ENCODE measurements at regions not wholly inside any gene's neighbourhood (a gene's known extent, or its start where the extent isn't known, plus 50 kb on each side); places are given as distances from the start of the nearest gene placed in this dataset.

DNA sequence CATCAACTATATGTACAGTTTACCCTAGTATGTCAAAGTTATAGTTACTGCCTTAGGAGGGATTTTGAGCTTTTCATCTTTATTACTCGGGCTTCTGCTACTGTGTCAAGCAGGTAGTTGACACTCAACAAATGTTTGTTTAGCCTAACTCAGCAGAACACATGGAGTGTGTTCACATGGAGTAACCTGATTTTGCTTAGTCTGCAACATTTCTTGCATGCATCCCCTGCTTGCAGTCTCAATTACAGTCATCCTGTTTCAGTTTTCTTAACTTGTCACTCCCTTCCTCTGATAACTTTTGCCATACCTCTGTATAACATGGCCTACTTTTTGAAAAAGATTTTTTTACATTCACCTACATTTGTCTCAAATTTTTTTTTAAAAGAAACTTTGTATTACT lies 135.5 kb downstream of the NMUR2 start:
- no peak for DNase-seq

DNA sequence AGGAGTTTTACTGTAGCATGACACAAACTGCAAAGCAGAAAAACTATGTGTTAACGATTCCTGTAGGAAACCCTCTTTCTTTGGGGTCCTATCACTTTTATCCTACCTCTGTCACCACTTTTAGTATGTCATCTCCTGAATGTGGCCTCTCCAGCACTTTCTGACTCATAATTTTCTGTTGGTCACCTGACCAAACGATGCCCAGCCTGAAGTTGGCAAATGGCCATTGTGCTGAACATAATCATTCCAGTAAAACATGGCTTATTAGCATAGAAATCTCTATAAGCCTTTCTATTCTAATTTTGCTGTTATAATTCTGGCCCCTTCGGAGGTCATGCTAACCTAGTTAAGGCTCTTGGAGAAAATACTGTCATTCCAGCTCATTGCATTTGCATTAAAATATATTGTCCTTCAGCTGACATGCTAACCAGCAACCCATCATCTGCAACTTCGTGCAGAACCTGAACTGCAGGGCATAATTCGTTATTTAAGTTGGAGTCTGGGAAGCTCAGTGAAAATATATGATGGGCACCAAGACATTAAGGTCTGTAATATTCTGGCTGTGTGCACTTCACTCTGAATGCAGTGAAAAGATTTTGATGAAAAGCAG lies 140.3 kb downstream of the NMUR2 start:
- DNase-seq, result no peak

DNA sequence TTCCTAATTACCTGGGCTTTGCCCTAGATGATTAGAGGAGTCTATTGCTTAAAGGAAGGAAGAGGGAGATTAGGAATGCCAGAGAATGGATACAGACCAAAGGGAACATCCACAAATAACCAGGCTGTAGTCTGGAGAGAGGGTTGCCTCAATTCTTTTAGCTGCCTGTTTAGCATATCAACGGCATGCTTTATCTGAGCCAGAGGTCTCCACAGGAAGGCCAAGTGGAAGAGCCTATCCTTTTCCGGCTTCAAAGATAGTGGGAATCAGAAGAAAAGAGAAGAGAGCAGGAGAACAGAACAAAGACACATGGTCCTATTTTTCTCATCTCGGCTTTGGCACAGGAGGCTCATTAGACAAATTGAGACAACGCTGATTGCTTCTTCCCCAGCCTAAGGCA lies 142.4 kb downstream of the NMUR2 start:
- DNase-seq, result no peak

DNA sequence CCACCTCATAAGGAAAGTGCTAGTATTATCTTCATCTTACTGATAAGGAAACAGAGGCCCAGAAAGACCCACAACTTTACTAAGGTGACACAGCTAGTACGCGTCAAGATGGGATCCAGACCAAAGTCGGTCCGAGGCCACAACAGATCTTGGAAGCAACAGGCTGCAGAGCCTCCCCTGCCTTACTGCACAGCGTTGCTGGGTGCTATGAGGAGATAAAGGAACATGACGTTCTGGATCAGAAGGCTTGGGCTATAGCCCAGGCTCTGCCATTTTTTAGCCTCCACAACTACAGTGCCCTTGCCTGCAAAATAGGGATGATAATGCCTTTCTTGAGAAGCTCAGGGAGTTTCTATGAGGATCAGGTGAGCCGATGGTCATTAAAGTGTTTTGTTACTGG lies 144.1 kb downstream of the NMUR2 start:
- no peak for DNase-seq

DNA sequence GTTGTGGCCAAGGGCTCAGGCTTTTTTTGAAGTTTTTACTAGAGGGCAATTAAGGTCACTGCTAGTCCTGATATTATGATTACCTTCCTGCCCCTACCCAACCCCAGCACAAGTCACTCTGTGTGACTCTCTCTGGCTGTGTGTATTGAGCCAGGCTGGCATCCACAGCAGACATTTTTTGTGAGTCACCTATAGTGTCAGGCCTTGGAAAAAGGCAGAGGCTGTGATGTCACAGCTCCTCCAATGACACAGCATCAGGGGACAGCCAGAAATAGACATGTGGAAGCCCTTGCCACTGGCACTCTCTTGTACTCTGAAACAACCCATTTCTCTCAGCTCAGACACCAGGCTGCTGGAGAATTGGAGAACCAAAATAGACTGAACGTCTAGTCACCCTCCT lies 145.4 kb downstream of the NMUR2 start:
- no peak for DNase-seq

DNA sequence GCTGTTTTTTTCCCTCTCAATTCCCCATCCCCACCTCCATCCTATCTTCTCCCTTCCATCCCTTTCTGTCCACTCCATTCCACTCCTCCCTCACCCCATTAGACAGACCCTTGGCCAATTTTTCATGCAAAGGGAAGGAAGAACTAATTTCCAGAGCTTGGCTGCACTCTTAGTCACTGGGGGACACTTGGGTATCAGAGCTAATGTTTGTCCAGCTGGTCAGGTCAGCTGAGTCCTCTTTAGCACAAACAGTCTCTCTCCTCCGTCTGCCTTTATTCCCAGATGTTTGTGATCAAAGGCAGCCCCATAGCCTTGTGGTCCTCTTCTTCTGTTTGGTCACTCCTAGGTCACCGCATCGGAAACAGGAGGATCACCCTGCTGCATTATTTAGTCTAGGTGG lies 148.5 kb downstream of the NMUR2 start:
- no peak for DNase-seq

DNA sequence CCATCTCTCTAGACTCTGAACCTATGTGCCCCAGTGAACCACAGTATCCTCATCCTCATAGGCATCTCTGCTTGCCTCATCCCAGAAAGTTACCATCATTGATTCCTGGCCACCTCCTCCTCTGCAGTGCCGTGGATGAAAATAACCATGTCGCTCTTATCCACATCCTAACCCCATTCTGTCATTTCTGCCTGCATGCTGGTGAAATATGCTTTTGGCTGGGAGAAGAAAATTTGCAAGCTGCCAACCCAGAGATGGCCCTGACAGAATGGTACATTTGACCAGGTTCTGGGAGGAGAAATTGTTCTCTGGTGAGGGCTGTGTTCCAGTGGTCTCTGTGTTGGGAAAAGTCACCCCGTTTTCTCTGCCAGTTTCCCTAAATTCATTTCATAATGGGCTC lies 149.7 kb downstream of the NMUR2 start:
- no peak for DNase-seq

DNA sequence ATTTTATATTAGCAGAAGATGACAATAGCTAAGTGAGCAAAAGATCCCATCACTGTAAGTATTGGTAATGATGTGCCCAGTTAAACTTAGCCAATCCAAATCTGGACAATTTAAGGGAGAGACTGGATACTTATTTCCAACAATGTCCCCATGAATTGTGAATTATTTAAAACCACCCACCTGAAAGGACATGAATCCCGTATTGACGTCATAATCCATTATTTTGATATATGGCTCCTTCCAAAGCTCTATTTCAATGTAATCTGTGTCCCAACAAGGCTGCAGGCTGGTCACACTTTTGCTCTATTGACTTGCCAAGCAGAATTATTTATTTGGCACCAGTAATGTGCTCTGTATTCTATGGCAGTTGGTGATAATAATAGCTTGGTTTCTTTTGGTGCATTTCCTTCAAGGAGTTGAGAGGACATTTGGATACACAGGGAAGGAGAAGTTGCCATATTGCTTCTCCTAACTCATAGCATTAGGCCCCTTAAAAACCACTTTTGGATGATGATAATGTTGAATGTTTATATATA lies 157.2 kb downstream of the NMUR2 start:
- DNase-seq, result no peak

DNA sequence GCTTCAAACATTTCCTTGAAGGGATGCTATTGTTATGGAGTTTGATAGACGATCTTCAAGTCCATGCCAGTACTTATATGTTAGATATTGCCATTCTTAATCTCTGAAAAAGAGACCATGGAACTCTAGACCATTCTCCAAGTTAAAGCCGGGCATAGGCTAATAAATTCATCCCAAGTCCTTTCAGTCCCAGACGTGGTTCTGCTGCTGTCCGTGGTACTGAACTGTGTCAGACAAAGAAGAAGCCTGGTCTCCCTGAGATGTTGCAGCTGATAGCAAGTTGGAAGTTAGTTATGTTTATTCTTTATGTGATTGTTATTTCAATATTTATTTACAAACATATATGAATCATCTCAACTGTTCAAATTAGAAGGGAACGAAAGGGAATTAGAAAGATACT lies 158.7 kb downstream of the NMUR2 start:
- no peak for DNase-seq

DNA sequence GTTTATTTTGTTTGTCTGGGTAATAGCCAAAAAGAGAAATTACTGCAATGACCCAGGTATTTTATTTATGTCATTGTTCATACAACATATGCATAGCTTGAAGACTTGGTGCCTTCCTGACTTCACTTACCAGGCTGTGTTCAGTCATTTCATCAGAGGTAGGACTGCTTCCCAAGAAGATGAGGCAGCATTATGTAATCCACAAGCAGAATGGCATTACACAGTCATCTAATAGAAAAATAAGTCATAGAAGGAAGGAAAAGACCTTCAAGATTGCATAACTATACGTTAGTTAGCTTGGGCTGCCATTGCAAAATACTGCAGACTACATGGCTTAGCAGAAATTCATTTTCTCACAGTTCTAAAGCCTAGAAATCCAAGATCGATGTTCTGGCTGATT lies 167.5 kb downstream of the NMUR2 start:
- DNase-seq, result no peak

DNA sequence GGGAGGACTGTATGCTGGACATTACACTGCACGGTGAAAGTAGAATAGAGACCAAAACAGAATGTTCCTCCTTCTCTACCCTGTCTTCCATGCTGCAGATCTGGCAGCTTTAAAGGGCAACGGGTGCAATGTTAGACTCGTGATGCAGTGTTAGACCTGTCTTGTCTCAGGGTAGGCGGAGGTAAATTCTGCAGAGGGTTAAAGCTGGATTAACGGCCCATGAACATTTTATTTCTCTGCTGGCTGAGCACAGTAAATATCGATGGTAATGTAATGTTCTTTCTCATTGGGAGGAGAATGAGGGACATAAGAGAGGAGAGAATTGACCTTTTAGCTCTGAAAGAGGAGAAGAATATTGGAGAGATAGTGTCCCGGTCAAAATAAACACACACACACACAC lies 178.9 kb downstream of the NMUR2 start:
- DNase-seq, result no peak

DNA sequence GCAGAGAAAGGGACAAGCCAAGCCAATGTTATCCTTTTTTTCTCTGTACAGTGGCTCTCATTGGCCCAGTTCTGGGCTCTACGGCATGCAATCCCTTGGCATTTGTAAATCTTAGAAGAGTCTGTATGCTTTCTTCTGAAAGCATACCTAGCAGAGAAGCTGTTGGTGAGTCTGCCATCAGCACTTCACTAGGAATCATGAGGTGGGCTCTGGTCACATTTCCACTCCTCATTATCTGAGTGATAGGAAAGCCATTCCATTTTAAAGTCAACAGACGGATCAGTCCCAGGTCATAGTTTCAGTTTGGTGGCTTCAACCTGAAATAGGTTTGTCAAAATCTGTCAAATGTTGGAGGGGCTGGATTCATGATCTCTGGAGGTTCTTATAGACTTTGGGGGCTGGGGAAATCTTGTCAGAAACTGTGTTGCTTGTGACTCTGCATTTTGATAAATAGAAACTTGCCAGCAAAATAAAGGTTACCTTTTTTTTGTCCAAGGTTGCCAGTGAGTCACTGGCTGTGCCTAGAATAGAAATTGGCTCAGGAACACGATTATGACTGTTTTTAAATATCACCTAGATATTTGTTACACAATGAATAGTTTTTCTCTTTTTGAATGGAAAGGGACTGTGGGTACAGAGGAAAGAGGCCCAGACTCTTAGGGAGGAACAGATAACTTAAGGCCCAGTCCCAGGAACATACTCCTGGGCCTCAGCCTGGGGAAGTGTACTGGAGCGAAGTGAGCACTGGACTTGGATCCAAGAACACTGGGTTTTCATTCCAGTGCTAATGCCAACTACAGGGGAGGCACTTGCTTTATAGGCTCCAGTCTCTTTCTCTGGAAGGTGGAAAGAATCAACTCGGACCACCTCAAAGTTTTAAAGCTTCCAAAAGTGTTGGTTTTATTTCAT lies 183.1 kb downstream of the NMUR2 start:
- DNase-seq, result no peak

DNA sequence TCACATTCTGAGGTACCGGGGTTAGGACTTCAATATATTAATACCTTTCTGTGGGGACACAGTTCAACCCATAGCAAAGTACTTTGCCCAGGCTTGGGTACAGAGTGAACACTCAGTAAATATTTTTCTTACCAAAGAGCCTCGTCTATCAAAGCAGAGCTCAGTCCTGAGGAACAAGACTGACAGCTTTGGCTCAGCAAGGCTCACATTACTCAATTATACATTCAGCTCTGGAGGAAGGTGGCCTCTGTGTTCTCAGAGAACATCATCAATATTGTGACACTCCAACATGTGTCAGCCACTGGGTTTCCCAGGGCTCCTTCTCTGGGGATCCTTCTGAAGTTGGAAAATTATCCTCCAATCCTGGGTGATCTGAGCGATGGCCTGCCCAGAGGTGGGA lies 186.4 kb downstream of the NMUR2 start:
- no peak for DNase-seq

DNA sequence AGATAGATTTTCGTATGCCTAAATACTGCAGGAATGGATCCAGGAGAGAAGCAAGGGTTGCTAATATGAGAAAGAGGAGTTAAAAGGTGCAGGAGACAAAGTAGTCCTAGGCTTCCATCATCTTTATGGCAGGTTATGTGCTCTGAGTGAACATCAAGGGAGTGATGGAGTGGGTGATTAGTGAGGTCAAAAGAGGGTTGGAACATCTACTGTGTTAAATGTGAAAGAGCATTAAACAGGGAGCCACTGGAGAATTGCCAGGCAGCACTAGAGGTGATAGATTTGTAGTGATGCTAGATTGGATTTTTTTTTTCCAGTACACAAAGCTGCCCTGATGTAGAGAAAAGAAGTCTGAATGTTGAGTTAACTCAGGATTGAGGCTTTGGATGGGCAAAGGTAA lies 199.3 kb downstream of the NMUR2 start:
- DNase-seq, result no peak

DNA sequence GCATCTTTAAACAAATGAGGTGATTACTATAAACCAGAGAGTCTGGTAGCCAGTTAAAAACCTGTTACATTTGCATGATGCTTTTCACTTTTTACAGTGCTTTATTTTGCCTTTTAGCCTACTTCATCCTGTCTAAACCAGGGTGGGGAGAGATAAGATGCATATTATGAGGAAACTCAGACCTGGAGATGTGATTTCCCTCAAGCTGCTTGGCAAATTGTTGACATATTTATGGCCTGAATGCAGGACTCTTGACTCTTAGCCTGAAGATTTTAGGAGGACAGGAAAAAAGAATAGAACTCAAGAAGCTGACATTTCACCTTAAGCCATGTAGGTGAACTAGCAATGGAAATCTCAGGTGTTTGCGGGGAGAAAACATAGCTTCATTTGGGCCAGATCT lies 202.8 kb downstream of the NMUR2 start:
- no peak for DNase-seq

DNA sequence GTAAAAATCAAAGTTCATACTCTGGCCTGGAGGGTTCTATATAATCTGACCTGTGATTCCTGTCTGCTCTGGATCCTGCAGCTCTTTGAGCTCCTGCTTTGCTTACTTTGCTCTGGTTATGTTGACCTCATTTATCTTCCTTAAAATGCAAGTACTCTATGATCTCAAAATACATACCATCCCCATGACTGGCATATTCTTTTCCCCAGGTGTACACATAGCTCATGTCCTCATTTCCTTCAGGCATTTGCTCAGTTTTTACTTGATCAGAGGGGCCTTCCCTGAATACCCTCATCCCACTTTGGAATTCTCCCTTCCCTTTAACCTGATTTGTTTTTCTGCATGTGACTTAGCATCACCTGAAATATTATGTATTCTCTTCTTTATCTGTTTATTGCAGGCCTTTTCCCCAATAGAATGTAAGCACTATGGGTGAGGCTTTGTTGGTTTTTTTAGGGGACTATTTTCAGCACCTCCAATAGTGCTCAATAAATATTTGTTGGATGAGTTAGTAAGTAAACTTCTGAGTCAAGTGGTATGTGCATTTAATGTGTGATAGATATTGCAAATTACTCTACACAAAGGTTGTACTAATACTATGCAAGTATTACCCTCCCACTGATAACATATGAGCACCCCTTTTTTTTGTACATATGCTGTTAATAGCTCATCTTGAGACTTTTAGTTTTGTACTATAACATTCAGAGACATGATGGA lies 211.5 kb downstream of the NMUR2 start:
- no peak for DNase-seq

DNA sequence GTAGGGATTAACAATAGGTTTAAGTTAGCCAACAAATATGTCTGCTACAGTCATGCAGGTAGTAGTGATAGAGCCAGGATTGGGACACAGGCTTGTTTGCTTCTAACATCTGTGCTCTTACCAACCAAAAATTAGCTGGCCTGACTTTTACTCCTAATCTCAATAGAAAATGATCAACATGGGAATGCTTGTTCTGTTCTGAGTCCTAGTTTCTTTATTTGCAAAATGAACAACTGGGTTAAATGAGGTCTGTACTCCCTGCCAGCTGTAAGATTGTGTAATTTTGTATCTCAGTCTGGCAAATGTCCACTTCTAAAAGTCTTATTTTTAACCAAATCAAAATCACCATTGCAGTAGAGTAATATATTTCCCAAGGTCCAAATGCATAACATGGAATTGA lies 216.8 kb downstream of the NMUR2 start:
- DNase-seq, result no peak

DNA sequence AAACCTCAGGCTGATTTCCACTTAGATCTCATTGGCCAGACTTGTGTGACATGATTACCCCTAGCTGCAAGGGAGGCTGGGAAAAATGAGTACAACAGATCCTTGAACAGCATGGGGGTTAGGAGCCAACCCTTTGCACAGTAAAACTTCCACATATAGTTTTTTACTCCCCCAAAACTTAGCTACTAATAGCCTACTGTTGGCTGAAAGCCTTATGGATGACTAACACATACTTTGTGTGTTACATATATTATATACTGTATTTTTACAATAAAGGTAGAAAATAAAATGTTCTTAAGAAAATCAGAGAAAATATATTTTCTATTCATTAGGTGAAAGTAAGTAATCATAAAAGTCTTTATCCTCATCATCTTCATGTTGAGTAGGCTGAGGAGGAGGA lies 217.4 kb downstream of the NMUR2 start:
- DNase-seq, result no peak

DNA sequence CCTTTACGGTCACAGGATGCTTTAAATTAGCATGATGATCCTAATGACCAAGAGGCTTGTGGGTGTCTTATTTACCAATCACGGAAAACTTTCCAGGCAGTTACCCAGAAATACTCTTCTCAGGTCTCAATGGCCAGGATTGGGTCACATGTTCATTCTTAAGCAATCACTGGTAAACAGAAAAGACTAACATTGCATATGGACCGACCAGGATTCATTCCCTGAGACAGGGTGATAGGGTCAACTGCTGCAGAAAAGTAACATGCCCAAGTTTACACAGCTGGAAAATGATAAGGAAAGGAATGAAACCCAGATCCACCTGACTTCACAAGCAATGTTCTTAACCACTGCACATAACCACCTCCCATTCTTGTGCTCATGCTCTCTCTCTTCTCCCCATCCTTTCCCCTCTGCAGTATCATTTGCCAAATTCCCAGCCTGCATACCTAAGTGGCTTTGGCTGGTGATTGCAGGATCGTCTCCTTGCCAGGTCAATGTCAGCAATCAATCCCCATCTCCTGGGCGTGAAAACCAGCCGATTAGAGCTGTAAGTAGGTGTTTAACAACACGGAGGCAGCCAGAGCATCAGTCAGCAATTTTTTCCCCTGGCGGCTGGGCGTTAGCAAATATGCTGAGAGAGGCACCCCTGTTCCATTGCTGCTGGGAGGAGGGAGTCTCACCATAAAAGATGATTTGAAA lies 219.4 kb downstream of the NMUR2 start:
- DNase-seq, result no peak

DNA sequence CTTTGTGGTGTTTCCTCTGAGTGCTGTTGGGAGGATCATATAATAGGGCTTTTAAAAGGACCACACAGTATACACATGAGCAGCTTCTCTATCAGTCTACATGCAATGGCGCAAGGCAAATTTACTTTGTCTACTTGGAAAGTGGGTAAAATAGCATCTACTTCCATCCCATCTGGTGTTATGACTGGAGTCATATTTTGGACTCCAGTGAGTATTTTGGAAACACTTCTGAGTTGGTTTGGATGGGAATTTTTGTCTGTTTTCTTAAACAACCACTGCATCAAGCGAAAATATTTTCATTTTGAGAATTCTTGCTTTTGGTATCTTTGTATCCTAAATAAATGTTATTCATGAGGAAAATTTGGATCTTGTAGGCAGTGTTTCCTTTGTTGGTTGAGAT lies 220.8 kb downstream of the NMUR2 start:
- no peak for DNase-seq

DNA sequence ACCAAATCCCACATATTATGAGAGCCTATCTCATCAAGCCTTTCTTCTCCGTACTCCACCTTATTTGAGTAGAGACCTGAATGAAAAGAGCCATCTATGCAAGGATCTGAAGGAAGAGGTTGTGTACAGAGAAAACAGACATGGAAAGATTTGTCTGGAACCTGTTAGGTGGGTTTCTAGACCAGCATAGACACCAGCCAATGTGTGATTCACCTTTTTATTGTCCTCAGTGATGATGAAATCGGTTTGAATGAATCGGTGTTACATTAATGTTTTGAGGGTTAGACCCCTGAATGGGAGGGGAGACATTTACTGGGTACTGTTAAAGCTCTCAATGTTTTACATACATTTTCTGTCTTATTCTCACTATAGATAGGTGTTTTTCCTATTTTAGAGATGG lies 223.6 kb downstream of the NMUR2 start:
- no peak for DNase-seq

DNA sequence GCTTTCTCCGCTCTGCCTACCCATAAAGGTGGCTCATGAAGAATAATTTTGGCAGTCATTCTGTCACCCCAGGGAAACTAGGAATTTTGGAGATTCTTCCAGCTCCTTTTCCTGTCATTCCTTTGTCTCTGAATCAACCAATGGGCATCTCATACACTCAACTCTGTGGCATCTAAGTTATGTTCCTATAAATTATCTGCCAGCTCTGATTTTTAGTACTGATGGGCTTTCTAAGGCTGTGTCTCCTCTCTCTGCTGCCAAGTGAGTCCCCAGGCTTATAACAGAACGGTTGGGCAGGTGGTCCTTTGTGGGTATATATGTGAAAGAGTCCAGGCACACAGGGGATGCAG lies 226.8 kb downstream of the NMUR2 start:
- DNase-seq, result no peak

DNA sequence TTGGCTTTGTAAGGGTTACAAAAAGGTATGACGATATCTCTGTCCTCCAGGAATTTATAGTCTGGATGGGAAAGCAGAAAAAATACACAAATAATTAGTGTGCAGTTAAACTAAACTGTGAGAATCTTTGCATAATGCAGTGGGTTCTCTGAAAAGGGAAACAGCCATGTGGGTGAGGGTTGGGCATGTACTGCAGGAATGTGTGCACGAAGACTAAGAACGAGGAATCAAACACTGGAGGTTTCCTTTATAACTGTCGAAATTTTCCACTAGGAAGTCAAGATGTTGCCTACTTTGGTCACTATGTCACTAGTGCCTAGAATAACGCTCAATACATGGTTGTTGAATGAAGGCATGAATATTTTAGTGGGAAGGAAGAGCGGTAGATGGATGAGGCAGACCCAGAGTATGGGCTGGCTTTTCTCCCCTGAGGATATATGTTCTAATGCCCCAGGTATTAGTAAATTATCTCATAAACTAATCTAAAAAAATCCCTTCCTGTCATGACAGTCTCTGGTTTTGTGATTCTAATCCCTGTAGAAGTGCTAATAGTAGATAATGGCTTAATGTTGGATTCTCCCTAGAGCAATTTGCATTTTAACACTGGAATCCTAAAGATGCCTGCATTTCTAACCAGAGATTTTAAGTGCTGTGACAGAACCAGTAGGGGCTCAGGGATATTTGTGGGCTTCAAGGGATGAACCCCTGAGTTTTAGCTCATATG lies 227.3 kb downstream of the NMUR2 start:
- DNase-seq, result no peak
